ENCODE measurements at regions not wholly inside any gene's neighbourhood (a gene's known extent, or its start where the extent isn't known, plus 50 kb on each side); places are given as distances from the start of the nearest gene placed in this dataset.

- no peak for TF ChIP-seq ZNF274 (IDR thresholded peaks at IDR 0.05; ENCODE audit: low read depth, low read length)
- no peak for TF ChIP-seq YY1 (IDR thresholded peaks at IDR 0.05; ENCODE audit: insufficient read depth, insufficient read length)
Measured at GRCh38 chr3:105166893-105167292, 199.8 kb upstream of the ALCAM start.
